OCI-LY7 (cell line): ENCODE measurements at regions not wholly inside any gene's neighbourhood (a gene's known extent, or its start where the extent isn't known, plus 50 kb on each side); places are given as distances from the start of the nearest gene placed in this dataset.

Experiments used
- BruUV-seq: library from RNA; stranded (reverse); fragments of 400-500 nt; replicated peaks from 2 replicates; lab custom pipeline; 2021; lab: Mats Ljungman, UMichigan
- CTCF ChIA-PET: fragments of 300-600 bp; sonication (Branson Sonifier 250); formaldehyde crosslinking; loops from one replicate; lab custom pipeline; 2022; ENCODE audit warnings: antibody characterized with exemption; ENCODE audit not compliant: unreplicated experiment; lab: Charles Lee
- POLR2A ChIA-PET: fragments of 300-600 bp; sonication (Branson Sonifier 250); formaldehyde crosslinking; loops from one replicate; lab custom pipeline; 2022; ENCODE audit warnings: antibody characterized with exemption; lab: Charles Lee
- DNase-seq: peaks from one replicate; pipeline ENCODE4 v3.0.0-alpha.2; 2015; ENCODE audit warnings: low spot score
- H2AFZ ChIP-seq: fragments of 200-600 bp; sonication (generic), shearing (Covaris generic); 2 replicates; pipeline ENCODE4 v1.6.1; 2014; ENCODE audit warnings: mild to moderate bottlenecking, antibody characterized with exemption, low read length, moderate library complexity
- H3K27ac ChIP-seq: fragments of 200-600 bp; sonication (generic); 2 replicates; pipeline ENCODE4 v1.5.1; 2014; ENCODE audit warnings: mixed run types, low read depth, mild to moderate bottlenecking, moderate library complexity, low read length, inconsistent platforms; ENCODE audit not compliant: poor library complexity, severe bottlenecking
- H3K36me3 ChIP-seq: fragments of 200-600 bp; sonication (generic); 2 replicates; pipeline ENCODE4 v1.6.1; 2014; ENCODE audit warnings: mild to moderate bottlenecking, antibody characterized with exemption, low read length, moderate library complexity, mixed read lengths; ENCODE audit not compliant: insufficient read depth
- H3K4me1 ChIP-seq: fragments of 200-600 bp; sonication (generic); 2 replicates; pipeline ENCODE4 v1.5.1; 2014; ENCODE audit warnings: mild to moderate bottlenecking, low read length; ENCODE audit not compliant: insufficient read depth, poor library complexity, severe bottlenecking
- H3K4me2 ChIP-seq: fragments of 200-600 bp; sonication (generic); 2 replicates; pipeline ENCODE4 v1.6.1; 2014; ENCODE audit warnings: mild to moderate bottlenecking, low read length
- H3K4me3 ChIP-seq: fragments of 200-600 bp; sonication (generic); 2 replicates; pipeline ENCODE4 v1.5.1; 2014; ENCODE audit warnings: mild to moderate bottlenecking, low read depth, low read length; ENCODE audit not compliant: poor library complexity, severe bottlenecking
- H3K79me2 ChIP-seq: fragments of 200-600 bp; sonication (generic); 2 replicates; pipeline ENCODE4 v1.6.1; 2016; ENCODE audit warnings: low read depth, mild to moderate bottlenecking, low read length, moderate library complexity, mixed read lengths; ENCODE audit not compliant: insufficient read depth
- H3K9me2 ChIP-seq: fragments of 200-600 bp; sonication (generic); 2 replicates; pipeline ENCODE4 v1.6.1; 2016; ENCODE audit warnings: mild to moderate bottlenecking, low read length, mixed read lengths; ENCODE audit not compliant: insufficient read depth
- H3K9me3 ChIP-seq: fragments of 200-600 bp; sonication (generic); 2 replicates; pipeline ENCODE4 v1.6.1; 2014; ENCODE audit warnings: mild to moderate bottlenecking, mixed run types, low read length, mixed read lengths
- H4K20me1 ChIP-seq: fragments of 200-600 bp; sonication (generic); 2 replicates; pipeline ENCODE4 v1.6.1; 2014; ENCODE audit warnings: mild to moderate bottlenecking, antibody characterized with exemption, low read length, moderate library complexity, mixed read lengths; ENCODE audit not compliant: insufficient read depth
- EZH2phosphoT487 ChIP-seq: fragments of 200-600 bp; sonication (generic); IDR thresholded peaks from 2 replicates; pipeline ENCODE4 v1.6.1; 2018; ENCODE audit warnings: low read depth, borderline replicate concordance, mild to moderate bottlenecking, mixed run types, antibody characterized with exemption, low read length, moderate library complexity, mixed read lengths
- intact Hi-C: fragments of 100-400 bp; cut with micrococcal nuclease; formaldehyde crosslinking; loops from one replicate; pipeline ENCODE4 v1.10.0; 2022; ENCODE audit not compliant: unreplicated experiment
- TF ChIP-seq, protein P1 (sequence below): fragments of 200-600 bp; sonication (generic); conservative IDR thresholded peaks from 2 replicates; pipeline ENCODE4 v1.5.1; 2014; ENCODE audit warnings: mild to moderate bottlenecking, antibody characterized with exemption, low read length, moderate library complexity, mixed read lengths

DNA sequence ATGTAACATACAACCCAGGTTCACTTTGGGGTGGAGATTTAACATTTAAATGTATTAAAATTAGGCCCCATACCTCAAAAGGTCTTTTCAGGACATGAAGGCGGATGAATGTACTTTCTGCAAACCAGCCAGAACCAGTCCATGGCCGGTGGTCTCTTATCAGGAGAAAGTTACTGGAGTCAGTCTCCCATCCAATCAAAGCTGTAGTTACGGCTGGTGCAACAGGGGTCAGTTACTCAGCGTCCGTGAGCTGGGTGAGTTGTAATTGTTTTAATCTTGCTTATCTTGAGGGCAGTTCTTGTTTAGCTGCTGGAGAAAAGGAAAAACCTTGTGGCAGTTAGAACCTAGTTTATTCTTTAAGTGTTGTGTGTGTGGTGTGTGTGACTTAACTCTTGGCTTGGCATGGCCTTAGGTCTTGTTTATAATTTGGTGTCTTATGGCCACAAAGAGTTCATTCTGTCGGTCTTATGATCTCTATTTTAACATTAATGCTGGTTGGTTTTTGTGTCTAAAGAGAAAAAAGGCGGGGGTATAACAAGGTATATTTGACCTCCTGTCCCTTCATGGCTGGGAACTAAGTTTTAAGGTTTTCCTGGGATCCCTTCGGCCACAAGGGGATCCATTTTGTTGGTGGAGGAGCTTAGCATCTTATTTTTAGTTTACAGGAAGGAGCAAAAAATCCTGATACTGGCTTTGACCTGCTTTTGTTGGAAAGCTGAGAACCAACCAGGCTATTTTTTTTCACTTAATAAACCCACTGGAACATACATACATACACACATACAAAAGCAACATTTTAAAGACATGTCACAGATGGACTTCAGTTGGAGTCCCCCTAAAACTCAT is 143.5 kb upstream of the NCK2 start:
- H3K27ac ChIP-seq = no peak overlapping the region
- no peaks in the 10 kb centered on the region for H3K79me2 ChIP-seq
- no peaks in the 10 kb centered on the region for H3K36me3 ChIP-seq
- TF ChIP-seq, protein P1, sequence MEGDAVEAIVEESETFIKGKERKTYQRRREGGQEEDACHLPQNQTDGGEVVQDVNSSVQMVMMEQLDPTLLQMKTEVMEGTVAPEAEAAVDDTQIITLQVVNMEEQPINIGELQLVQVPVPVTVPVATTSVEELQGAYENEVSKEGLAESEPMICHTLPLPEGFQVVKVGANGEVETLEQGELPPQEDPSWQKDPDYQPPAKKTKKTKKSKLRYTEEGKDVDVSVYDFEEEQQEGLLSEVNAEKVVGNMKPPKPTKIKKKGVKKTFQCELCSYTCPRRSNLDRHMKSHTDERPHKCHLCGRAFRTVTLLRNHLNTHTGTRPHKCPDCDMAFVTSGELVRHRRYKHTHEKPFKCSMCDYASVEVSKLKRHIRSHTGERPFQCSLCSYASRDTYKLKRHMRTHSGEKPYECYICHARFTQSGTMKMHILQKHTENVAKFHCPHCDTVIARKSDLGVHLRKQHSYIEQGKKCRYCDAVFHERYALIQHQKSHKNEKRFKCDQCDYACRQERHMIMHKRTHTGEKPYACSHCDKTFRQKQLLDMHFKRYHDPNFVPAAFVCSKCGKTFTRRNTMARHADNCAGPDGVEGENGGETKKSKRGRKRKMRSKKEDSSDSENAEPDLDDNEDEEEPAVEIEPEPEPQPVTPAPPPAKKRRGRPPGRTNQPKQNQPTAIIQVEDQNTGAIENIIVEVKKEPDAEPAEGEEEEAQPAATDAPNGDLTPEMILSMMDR = no peak
- no peak for TF ChIP-seq EZH2phosphoT487
- no TSS peak for BruUV-seq
- ChIA-PET CTCF (no interaction called here), POLR2A (no interaction called here)
- H4K20me1 ChIP-seq = no peaks in the 10 kb centered on the region
- no peak for DNase-seq
- H3K4me3 ChIP-seq = no peak overlapping the region
- no peaks in the 10 kb centered on the region for H3K9me2 ChIP-seq
- H3K9me3 ChIP-seq = no peaks in the 10 kb centered on the region
- H2AFZ ChIP-seq = no peak overlapping the region
- intact Hi-C loops = no loop called here
- H3K4me2 ChIP-seq = no peak overlapping the region
- H3K4me1 ChIP-seq = no peaks in the 10 kb centered on the region

DNA sequence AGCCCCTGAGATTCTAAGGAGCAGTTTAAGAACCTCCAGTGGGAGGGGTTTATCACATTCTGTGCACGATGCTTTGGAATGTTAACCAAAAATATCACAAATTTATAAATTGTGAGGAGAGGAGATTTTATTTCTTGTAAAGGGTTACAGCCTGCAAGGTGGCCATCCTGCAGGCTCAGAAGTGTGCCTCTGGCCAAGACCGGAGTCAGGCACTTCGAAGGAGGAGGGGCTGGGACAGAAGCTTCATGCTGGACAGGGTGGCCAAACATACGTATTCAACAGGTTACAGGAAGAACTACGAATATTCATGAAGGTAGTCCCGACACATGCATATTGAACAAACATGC is 144.1 kb upstream of the NCK2 start:
- DNase-seq = no peak
- no peak overlapping the region for H3K4me2 ChIP-seq
- no TSS peak for BruUV-seq
- H3K4me3 ChIP-seq = no peak overlapping the region
- ChIA-PET POLR2A (no interaction called here), CTCF (no interaction called here)
- H3K9me3 ChIP-seq = no peaks in the 10 kb centered on the region
- no peaks in the 10 kb centered on the region for H3K9me2 ChIP-seq
- intact Hi-C loops = no loop called here
- H3K79me2 ChIP-seq = no peaks in the 10 kb centered on the region
- no peak overlapping the region for H2AFZ ChIP-seq
- H3K27ac ChIP-seq = no peak overlapping the region
- no peaks in the 10 kb centered on the region for H3K4me1 ChIP-seq
- H3K36me3 ChIP-seq = no peaks in the 10 kb centered on the region
- TF ChIP-seq, protein P1 = no peak
- TF ChIP-seq EZH2phosphoT487 = no peak
- H4K20me1 ChIP-seq = no peaks in the 10 kb centered on the region

DNA sequence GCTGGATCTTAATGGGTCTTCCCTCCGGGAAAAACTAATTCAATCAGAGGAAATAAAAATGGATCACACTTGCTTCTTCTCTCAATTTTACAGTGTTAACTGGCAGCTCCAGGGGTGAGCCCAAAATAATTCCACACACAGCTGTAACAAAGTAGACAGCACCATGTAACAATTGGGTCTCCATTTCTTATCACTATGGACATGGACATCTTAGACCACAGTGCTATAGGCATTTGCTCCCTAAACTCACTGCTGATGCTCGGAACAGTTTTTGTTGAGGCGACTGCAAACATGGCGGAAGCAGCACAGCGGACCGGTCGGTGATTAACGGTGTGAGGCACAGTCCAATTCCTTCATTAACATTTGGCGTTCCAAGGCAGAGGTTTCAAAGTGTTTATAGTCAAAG is 144.7 kb upstream of the NCK2 start:
- no peaks in the 10 kb centered on the region for H3K9me3 ChIP-seq
- ChIA-PET POLR2A (no interaction called here), CTCF (no interaction called here)
- DNase-seq = no peak
- H3K79me2 ChIP-seq = no peaks in the 10 kb centered on the region
- H3K27ac ChIP-seq = no peak overlapping the region
- no peaks in the 10 kb centered on the region for H4K20me1 ChIP-seq
- H2AFZ ChIP-seq = no peak overlapping the region
- no peaks in the 10 kb centered on the region for H3K36me3 ChIP-seq
- no peaks in the 10 kb centered on the region for H3K9me2 ChIP-seq
- intact Hi-C loops = no loop called here
- no TSS peak for BruUV-seq
- no peaks in the 10 kb centered on the region for H3K4me1 ChIP-seq
- no peak overlapping the region for H3K4me3 ChIP-seq
- no peak for TF ChIP-seq EZH2phosphoT487
- TF ChIP-seq, protein P1 = no peak
- no peak overlapping the region for H3K4me2 ChIP-seq
